Stimulated activated CD4-positive, alpha-beta T cell treated with anti-CD3 and anti-CD28 coated beads, Interleukin-2, amount 100 ng/mL, for 4 hours (primary cell): ENCODE measurements at regions not wholly inside any gene's neighbourhood (a gene's known extent, or its start where the extent isn't known, plus 50 kb on each side); places are given as distances from the start of the nearest gene placed in this dataset.

ENCODE experiments used
- DNase-seq: peaks from one replicate; pipeline ENCODE4 v3.0.0-alpha.2; 2020; ENCODE audit warnings: low read depth

GRCh38 chr6:147758303-147758702 lies 249.8 kb downstream of the SAMD5 start:
- DNase-seq: no peak

- no peak for DNase-seq
These were observed 250.6 kb downstream of the SAMD5 start for GRCh38 chr6:147759093-147759492.

GRCh38 chr6:147759536-147759935 lies 251.0 kb downstream of the SAMD5 start:
- DNase-seq: no peak

- no peak for DNase-seq
These were observed 257.1 kb downstream of the SAMD5 start for GRCh38 chr6:147765541-147765940.

GRCh38 chr6:147768969-147769368 lies 260.5 kb downstream of the SAMD5 start:
- no peak for DNase-seq

- no peak for DNase-seq
These were observed 261.1 kb downstream of the SAMD5 start for GRCh38 chr6:147769496-147770087.

- no peak for DNase-seq
These were observed 261.7 kb downstream of the SAMD5 start for GRCh38 chr6:147770221-147770620.

GRCh38 chr6:147772724-147773123 lies 264.2 kb downstream of the SAMD5 start:
- no peak for DNase-seq

- no peak for DNase-seq
These were observed 266.4 kb downstream of the SAMD5 start for GRCh38 chr6:147774856-147775255.

- DNase-seq: no peak
These were observed 268.2 kb downstream of the SAMD5 start for GRCh38 chr6:147776631-147777213.

GRCh38 chr6:147779624-147780023 lies 271.1 kb downstream of the SAMD5 start:
- DNase-seq: no peak

- no peak for DNase-seq
These were observed 273.8 kb downstream of the SAMD5 start for GRCh38 chr6:147782302-147782701.

- no peak for DNase-seq
These were observed 275.9 kb downstream of the SAMD5 start for GRCh38 chr6:147784371-147784770.

- no peak for DNase-seq
These were observed 278.9 kb downstream of the SAMD5 start for GRCh38 chr6:147787417-147787816.

- no peak for DNase-seq
These were observed 281.0 kb downstream of the SAMD5 start for GRCh38 chr6:147789430-147789947.

GRCh38 chr6:147793871-147794643 lies 285.6 kb downstream of the SAMD5 start:
- no peak for DNase-seq

GRCh38 chr6:147802459-147802858 lies 294.0 kb downstream of the SAMD5 start:
- DNase-seq: no peak

- no peak for DNase-seq
These were observed 296.7 kb downstream of the SAMD5 start for GRCh38 chr6:147805155-147805554.

- no peak for DNase-seq
These were observed 298.2 kb downstream of the SAMD5 start for GRCh38 chr6:147806697-147807096.

- DNase-seq: no peak
These were observed 300.1 kb downstream of the SAMD5 start for GRCh38 chr6:147808640-147809039.

GRCh38 chr6:147811913-147812629 lies 303.6 kb downstream of the SAMD5 start:
- DNase-seq: no peak

GRCh38 chr6:147817042-147817689 lies 308.7 kb downstream of the SAMD5 start:
- DNase-seq: no peak
